Neuronal stem cell (in vitro differentiated cells): ENCODE measurements at regions not wholly inside any gene's neighbourhood (a gene's known extent, or its start where the extent isn't known, plus 50 kb on each side); places are given as distances from the start of the nearest gene placed in this dataset.
A peak's percentile ranks its signal among the peaks of the same experiment; 100 is the strongest.

ENCODE experiments used
- DNase-seq: peaks from one replicate; pipeline ENCODE4 v3.0.0-alpha.2; 2013; ENCODE audit warnings: low spot score
- H2AFZ ChIP-seq: one replicate; pipeline ENCODE4 v1.6.1; 2013; ENCODE audit warnings: mild to moderate bottlenecking, low read length, inconsistent platforms
- H2AK5ac ChIP-seq: 2 replicates; pipeline ENCODE4 v1.6.1; 2013; ENCODE audit warnings: low read depth, mild to moderate bottlenecking, inconsistent platforms, low read length, moderate library complexity, mixed read lengths
- H2BK120ac ChIP-seq: 2 replicates; pipeline ENCODE4 v1.6.1; 2013; ENCODE audit warnings: low read depth, mild to moderate bottlenecking, inconsistent platforms, low read length, moderate library complexity, mixed read lengths
- H2BK12ac ChIP-seq: one replicate; pipeline ENCODE4 v1.6.1; 2013; ENCODE audit warnings: low read length, inconsistent platforms
- H2BK15ac ChIP-seq: 2 replicates; pipeline ENCODE4 v1.6.1; 2013; ENCODE audit warnings: mild to moderate bottlenecking, low read length, inconsistent platforms, mixed read lengths
- H2BK5ac ChIP-seq: one replicate; pipeline ENCODE4 v1.6.1; 2013; ENCODE audit warnings: inconsistent platforms, mild to moderate bottlenecking, low read length, moderate library complexity
- H3K14ac ChIP-seq: one replicate; pipeline ENCODE4 v1.6.1; 2013; ENCODE audit warnings: low read length, inconsistent platforms
- H3K18ac ChIP-seq: 2 replicates; pipeline ENCODE4 v1.6.1; 2013; ENCODE audit warnings: low read length, inconsistent platforms
- H3K23ac ChIP-seq: 2 replicates; pipeline ENCODE4 v1.6.1; 2013; ENCODE audit warnings: low read depth, mild to moderate bottlenecking, mixed read lengths, low read length, inconsistent platforms; ENCODE audit not compliant: poor library complexity
- H3K27ac ChIP-seq: replicated peaks from 3 replicates; pipeline ENCODE4 v1.5.1; 2013; ENCODE audit warnings: low read length, inconsistent platforms
- H3K27me3 ChIP-seq, 3 experiments: 2 replicates each; pipeline ENCODE4 v1.6.1; 2013; ENCODE audit warnings: low read length in 3 of 3, mild to moderate bottlenecking in 2 of 3, inconsistent platforms in 1 of 3, low read depth in 1 of 3, mixed read lengths in 1 of 3, moderate library complexity in 1 of 3; ENCODE audit not compliant: control insufficient read depth in 3 of 3, insufficient read depth in 3 of 3
- H3K36me3 ChIP-seq, 2 donors: replicated peaks in 1 of 2; 2 replicates each; pipeline ENCODE4 v1.6.1; 2013; ENCODE audit warnings: low read length in 2 of 2; ENCODE audit not compliant: control insufficient read depth in 2 of 2, insufficient read depth in 2 of 2
- H3K4ac ChIP-seq: 2 replicates; pipeline ENCODE4 v1.6.1; 2013; ENCODE audit warnings: inconsistent platforms, mild to moderate bottlenecking, low read length, moderate library complexity
- H3K4me1 ChIP-seq, 2 donors: 1 replicate in 1 of 2; 2 replicates in 1 of 2; pipeline ENCODE4 v1.6.1; 2013; ENCODE audit warnings: low read length in 2 of 2, low read depth in 1 of 2; ENCODE audit not compliant: control insufficient read depth in 2 of 2, insufficient read depth in 1 of 2
- H3K4me2 ChIP-seq: one replicate; pipeline ENCODE4 v1.6.1; 2013; ENCODE audit warnings: mild to moderate bottlenecking, low read length, inconsistent platforms; ENCODE audit not compliant: insufficient read depth, poor library complexity, severe bottlenecking
- H3K4me3 ChIP-seq, 2 donors: 2 replicates each; pipeline ENCODE4 v1.5.1; 2013; ENCODE audit warnings: low read length in 2 of 2, mild to moderate bottlenecking in 2 of 2, inconsistent platforms in 1 of 2, moderate library complexity in 1 of 2
- H3K79me1 ChIP-seq: one replicate; pipeline ENCODE4 v1.6.1; 2013; ENCODE audit warnings: low read depth, mild to moderate bottlenecking, inconsistent platforms, low read length, moderate library complexity
- H3K9ac ChIP-seq: one replicate; pipeline ENCODE4 v1.6.1; 2013; ENCODE audit warnings: mild to moderate bottlenecking, low read depth, low read length, inconsistent platforms; ENCODE audit not compliant: poor library complexity
- H3K9me3 ChIP-seq, 2 donors: replicated peaks in 1 of 2; 2 replicates each; pipeline versions ENCODE3 to v1.6.1; 2013; ENCODE audit warnings: low read length in 2 of 2, mild to moderate bottlenecking in 2 of 2, inconsistent platforms in 1 of 2, low read depth in 1 of 2, mixed read lengths in 1 of 2, moderate library complexity in 1 of 2; ENCODE audit not compliant: control insufficient read depth in 2 of 2, insufficient read depth in 1 of 2
- H4K8ac ChIP-seq: one replicate; pipeline ENCODE4 v1.6.1; 2013; ENCODE audit warnings: low read depth, mild to moderate bottlenecking, inconsistent platforms, low read length, moderate library complexity
- H4K91ac ChIP-seq: one replicate; pipeline ENCODE4 v1.6.1; 2013; ENCODE audit warnings: low read length, low read depth, mild to moderate bottlenecking, inconsistent platforms; ENCODE audit not compliant: poor library complexity
- WGBS, 2 donors: extraction: QIAGEN DNeasy Blood & Tissue Kit; methylation state at CpG; one replicate each; pipeline ENCODE4 v1.1.7; 2013; ENCODE audit warnings: missing lambda C conversion rate in 2 of 2, mixed read lengths in 1 of 2; ENCODE audit not compliant: insufficient read length in 2 of 2, insufficient replicate concordance in 1 of 2; ENCODE audit errors: extremely low coverage in 2 of 2; 5-methylcytosine and 5-hydroxymethylcytosine counted together

- no peak overlapping the region for H2AK5ac ChIP-seq
- H3K27me3 ChIP-seq, result no peaks in the 10 kb centered on the region
- H3K27ac ChIP-seq, result no peak overlapping the region
- no peak for DNase-seq
- WGBS, 2 donors, result no CpG with 5 or more reads among the region's 1 CpG
- no peak overlapping the region for H3K18ac ChIP-seq
- H3K4me2 ChIP-seq, result no peak overlapping the region
- no peak overlapping the region for H2BK15ac ChIP-seq
- no peak overlapping the region for H4K91ac ChIP-seq
- no peak overlapping the region for H2BK5ac ChIP-seq
- H3K23ac ChIP-seq, result no peak overlapping the region
- peaks cover 0 to 13% of the 10 kb centered on the region in 2 donors for H3K9me3 ChIP-seq
- H2BK12ac ChIP-seq, result no peak overlapping the region
- no peak overlapping the region for H2BK120ac ChIP-seq
- no peak overlapping the region for H4K8ac ChIP-seq
- no peak overlapping the region for H2AFZ ChIP-seq
- no peak overlapping the region for H3K4me3 ChIP-seq
- no peaks in the 10 kb centered on the region for H3K36me3 ChIP-seq
- H3K4me1 ChIP-seq, result peaks cover under 1% of the 10 kb centered on the region in 2 donors
- H3K4ac ChIP-seq, result no peak overlapping the region
- H3K14ac ChIP-seq, result no peak overlapping the region
- no peaks in the 10 kb centered on the region for H3K79me1 ChIP-seq
- H3K9ac ChIP-seq, result no peak overlapping the region
Measured at GRCh38 chr5:124433170-124433569, 313.3 kb downstream of the ZNF608 start.

- no peaks in the 10 kb centered on the region for H3K79me1 ChIP-seq
Measured at GRCh38 chr5:124421584-124421983, 324.9 kb downstream of the ZNF608 start.

GRCh38 chr5:124420952-124421351 is 325.5 kb downstream of the ZNF608 start:
- Histone ChIP-seq H3K4me1 (no peaks in the 10 kb centered on the region), H3K79me1 (no peaks in the 10 kb centered on the region), H3K36me3 (no peaks in the 10 kb centered on the region), H3K4me2 (no peak overlapping the region), H3K9ac (no peak overlapping the region), H2AK5ac (no peak overlapping the region), H3K23ac (no peak overlapping the region), H3K4me3 (no peak overlapping the region), H3K27ac (no peak overlapping the region), H2BK120ac (no peak overlapping the region), H3K14ac (no peak overlapping the region), H3K4ac (no peak overlapping the region), H2BK5ac (no peak overlapping the region), H4K8ac (no peak overlapping the region), H2AFZ (no peak overlapping the region), H2BK12ac (no peak overlapping the region), H4K91ac (no peak overlapping the region), H2BK15ac (no peak overlapping the region), H3K27me3 (no peaks in the 10 kb centered on the region), H3K18ac (peak overlapping the region; percentile 1), H3K9me3 (peaks cover 3 to 28% of the 10 kb centered on the region in 2 donors)
- no CpG with 5 or more reads among the region's 2 CpGs for WGBS, 2 donors
- DNase-seq, result no peak

More at GRCh38 chr5:124421584-124421983, 324.9 kb downstream of the ZNF608 start:
- Histone ChIP-seq H2AK5ac (no peak overlapping the region), H3K4ac (no peak overlapping the region), H3K27me3 (no peaks in the 10 kb centered on the region), H2BK5ac (no peak overlapping the region), H2AFZ (no peak overlapping the region), H3K14ac (no peak overlapping the region), H3K4me3 (no peak overlapping the region), H3K27ac (no peak overlapping the region), H3K9me3 (peaks cover 3 to 28% of the 10 kb centered on the region in 2 donors), H3K36me3 (no peaks in the 10 kb centered on the region), H2BK12ac (no peak overlapping the region), H3K4me1 (no peaks in the 10 kb centered on the region), H2BK120ac (no peak overlapping the region), H4K91ac (no peak overlapping the region), H3K23ac (no peak overlapping the region), H3K18ac (no peak overlapping the region), H2BK15ac (no peak overlapping the region), H3K4me2 (no peak overlapping the region), H4K8ac (no peak overlapping the region), H3K9ac (no peak overlapping the region)
- WGBS, 2 donors, result no CpG with 5 or more reads among the region's 1 CpG
- DNase-seq, result no peak

- H3K4me2 ChIP-seq, result no peak overlapping the region
- no peaks in the 10 kb centered on the region for H3K27me3 ChIP-seq
- H3K18ac ChIP-seq, result no peak overlapping the region
- H3K4me3 ChIP-seq, result no peak overlapping the region
- H2BK12ac ChIP-seq, result no peak overlapping the region
- DNase-seq, result no peak
- no peak overlapping the region for H2BK120ac ChIP-seq
- no peaks in the 10 kb centered on the region for H3K79me1 ChIP-seq
- no CpG with 5 or more reads among the region's 2 CpGs for WGBS, 2 donors
- H2BK5ac ChIP-seq, result no peak overlapping the region
- no peaks in the 10 kb centered on the region for H3K36me3 ChIP-seq
- no peak overlapping the region for H3K23ac ChIP-seq
- H4K91ac ChIP-seq, result no peak overlapping the region
- H3K14ac ChIP-seq, result no peak overlapping the region
- no peak overlapping the region for H3K4ac ChIP-seq
- no peak overlapping the region for H3K9ac ChIP-seq
- H4K8ac ChIP-seq, result no peak overlapping the region
- H2BK15ac ChIP-seq, result no peak overlapping the region
- H2AK5ac ChIP-seq, result no peak overlapping the region
- H3K27ac ChIP-seq, result no peak overlapping the region
- H2AFZ ChIP-seq, result no peak overlapping the region
- no peaks in the 10 kb centered on the region for H3K4me1 ChIP-seq
- peaks cover 3 to 28% of the 10 kb centered on the region in 2 donors for H3K9me3 ChIP-seq
Measured at GRCh38 chr5:124419531-124419930, 326.9 kb downstream of the ZNF608 start.
